Caki2 (cell line): ENCODE measurements at regions not wholly inside any gene's neighbourhood (a gene's known extent, or its start where the extent isn't known, plus 50 kb on each side); places are given as distances from the start of the nearest gene placed in this dataset.
"Not testable (repeated sequence)": the region's sequence is repeated elsewhere in the genome, so short reads cannot be mapped to it uniquely, and the experiment has no call there.

Source experiments
- DNase-seq: peaks from one replicate; pipeline ENCODE4 v3.0.0-alpha.2; 2015; ENCODE audit warnings: low read depth
- in situ Hi-C: cut with HindIII; loops from 2 replicates; pipeline ENCODE4 v1.10.0; 2016; ENCODE audit warnings: low sequenced_read_pairs, low pct_unique_long_range_greater_than_20kb, mixed read lengths

DNA sequence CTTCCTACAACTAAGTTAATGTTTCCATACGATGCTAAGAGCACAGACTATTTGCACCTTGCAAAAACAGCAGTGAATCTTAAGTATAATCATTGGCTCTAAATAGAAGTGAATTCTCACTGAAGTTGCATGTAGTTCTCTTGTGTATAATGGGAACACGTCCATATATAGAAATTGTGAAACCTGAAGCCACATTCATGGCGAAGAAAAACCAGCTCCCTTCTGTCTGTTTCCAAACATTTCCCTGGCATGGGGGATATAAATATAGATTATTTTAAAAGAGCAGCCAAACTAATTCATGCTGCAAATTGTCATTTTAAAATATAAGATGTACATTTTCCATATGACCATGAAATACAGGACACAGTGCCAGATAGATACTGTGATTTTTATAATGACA lies 71.1 kb downstream of the TRAM1L1 start:
- in situ Hi-C loops = no loop called here
- no peak for DNase-seq

DNA sequence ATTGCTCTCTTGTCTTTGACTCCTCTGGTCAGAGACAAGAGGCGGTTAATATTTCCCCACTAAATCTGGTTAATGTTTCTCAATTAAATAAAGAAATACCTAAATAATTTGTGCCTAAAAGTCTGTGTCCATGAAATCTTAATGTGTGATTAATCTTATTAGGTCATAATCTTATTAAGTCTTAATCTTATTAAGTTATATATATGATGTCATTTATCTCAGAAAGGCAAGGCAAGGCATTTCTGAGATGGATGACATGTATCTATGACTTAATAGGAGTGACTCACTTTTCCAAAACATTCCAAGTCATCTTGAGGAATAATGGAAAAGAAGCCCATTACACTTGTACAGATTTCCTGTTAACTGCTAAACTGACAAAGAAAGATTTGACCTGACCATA lies 74.7 kb downstream of the TRAM1L1 start:
- DNase-seq = no peak
- in situ Hi-C loops = no loop called here

DNA sequence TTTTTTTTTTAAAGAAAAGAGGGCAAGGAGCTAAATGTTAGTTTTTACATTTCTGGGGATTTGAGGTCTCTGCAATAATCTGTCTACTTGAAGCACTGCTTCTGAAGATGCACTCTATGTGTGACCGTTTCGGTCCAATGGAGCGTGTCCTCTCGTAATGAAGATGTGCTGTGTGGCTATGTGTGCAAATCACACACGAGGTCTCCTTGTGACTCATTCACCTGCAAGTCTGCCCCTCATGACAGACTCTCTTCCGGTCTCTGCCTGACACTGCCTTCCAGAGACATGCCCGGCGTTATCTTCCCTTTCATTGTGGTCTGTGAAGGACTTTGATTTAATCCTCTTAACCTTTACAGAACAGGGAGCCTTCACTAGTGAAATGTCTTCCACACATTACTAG lies 84.3 kb downstream of the TRAM1L1 start:
- DNase-seq = peak; percentile 73
- in situ Hi-C loops = no loop called here

DNA sequence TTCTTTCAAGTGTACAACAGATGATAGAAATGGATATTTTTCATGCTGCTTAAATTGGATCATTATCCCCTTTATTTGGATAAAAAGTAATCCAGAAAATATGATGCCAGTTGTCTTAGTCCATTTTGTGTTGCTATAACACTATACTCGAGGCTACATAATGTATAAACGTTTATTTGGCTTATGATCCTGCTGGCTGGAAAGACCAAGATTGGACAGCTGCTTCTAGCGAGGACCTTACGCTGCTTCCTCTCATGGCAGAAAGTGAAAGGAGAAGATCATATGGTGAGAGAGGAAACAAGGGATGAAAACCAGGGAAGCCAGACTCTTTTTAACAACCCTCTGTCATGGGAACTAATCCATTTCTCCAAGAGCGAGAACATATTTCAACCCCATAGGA lies 102.7 kb downstream of the TRAM1L1 start:
- no peak for DNase-seq
- in situ Hi-C loops = no loop called here

DNA sequence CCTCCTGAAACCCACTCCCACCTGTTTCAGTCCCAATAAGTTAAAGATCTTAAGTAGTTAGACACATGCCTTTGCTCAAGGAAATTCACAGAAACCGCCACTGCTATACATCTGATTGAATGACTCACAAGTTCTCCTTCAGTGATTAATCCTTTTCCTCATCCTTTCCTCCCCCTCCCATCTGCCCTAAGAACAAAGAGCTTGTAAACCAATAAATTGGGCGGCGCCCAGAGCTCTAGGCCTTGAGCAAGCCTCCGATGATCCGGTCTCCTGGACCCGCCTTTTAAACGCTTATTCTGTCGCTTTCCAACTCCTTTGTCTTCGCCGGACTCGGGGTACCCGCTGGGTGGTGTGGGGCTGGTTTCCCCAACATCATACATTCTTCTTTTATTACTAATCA lies 104.9 kb downstream of the TRAM1L1 start:
- in situ Hi-C loops = not testable (repeated sequence)
- DNase-seq = peak; percentile 8

DNA sequence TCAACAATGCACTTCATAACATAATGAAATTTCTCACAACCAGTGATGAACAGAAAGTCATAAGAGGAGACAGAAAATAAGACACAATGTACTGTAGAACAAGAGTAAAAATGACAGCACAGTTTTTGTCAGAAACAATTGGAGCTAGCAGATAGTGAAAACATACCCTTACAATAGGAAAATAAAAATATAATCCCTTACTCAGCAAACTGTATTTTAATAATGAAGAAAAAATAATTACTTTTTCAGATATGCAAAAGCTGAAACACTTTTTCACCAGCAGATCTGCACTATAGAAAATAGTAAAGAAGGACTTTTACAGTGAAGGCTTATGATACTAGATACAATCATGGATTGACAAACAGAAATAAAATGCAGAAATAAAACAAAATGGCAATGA lies 126.3 kb downstream of the TRAM1L1 start:
- DNase-seq = no peak
- in situ Hi-C loops = no loop called here

DNA sequence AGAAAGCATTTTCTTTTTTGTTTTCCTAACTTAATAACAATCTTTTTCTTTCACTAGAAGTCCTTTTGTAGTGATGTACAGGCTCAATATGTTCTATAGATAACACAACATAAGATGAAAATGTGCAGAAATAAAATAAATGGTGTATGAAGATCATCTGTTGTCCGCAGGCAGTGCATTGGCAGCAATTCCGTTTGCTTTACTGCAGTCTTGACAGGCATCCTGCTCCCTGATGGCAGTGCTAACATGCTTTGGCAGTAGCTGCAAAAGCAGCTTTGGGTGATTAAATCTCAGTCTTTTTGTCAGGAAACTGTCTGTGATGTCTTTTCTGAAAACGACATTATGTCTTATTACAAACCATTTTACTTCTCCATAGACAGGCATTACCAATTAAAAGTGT lies 131.4 kb downstream of the TRAM1L1 start:
- in situ Hi-C loops = no loop called here
- DNase-seq = no peak

DNA sequence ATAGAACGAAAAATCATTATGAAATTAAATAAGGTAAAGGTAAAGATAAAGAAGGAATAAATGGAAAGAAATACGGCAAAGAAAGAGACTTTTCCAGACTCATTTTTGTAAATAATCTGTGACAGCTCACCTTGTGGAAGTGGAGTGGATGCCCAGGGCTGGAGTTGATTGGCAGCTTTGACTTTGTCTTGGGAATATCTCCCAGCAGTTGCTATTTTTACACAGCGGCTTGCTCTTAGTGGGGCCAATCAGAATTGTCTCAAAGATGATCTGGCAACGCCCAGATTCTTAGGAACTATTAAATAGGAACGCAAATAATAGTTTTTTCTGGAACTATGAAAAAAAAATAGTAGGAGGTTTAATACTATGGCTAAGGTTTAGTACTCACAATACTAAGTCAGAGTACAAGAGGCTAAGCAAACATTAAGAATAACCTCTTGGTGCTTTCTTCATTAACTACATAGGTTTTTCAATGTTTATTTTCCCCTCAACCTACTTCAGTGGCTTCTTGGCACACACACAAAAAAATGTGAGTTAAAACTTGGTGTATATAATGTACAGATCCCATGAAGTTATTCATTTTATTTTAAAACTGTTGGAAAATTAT lies 132.7 kb downstream of the TRAM1L1 start:
- in situ Hi-C loops = no loop called here
- no peak for DNase-seq

DNA sequence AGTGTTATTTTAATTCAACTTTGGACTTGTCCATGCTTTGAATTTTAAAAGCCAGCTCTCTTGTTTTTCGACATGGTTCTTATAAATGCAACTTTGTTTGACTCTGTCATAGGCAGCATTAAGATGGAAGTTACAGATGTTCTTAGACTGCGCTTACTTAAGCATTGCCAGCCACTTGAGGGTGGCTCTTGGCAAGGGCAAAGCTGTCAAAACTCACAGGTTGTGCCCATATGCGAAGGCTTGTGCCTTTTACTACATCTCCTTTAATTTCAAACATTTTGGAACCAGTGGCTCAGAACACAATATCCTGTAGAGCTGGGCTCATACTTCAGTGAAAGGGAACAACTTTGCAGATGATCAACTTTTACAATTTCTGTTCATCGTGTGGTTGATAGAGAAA lies 135.5 kb downstream of the TRAM1L1 start:
- in situ Hi-C loops = no loop called here
- no peak for DNase-seq

DNA sequence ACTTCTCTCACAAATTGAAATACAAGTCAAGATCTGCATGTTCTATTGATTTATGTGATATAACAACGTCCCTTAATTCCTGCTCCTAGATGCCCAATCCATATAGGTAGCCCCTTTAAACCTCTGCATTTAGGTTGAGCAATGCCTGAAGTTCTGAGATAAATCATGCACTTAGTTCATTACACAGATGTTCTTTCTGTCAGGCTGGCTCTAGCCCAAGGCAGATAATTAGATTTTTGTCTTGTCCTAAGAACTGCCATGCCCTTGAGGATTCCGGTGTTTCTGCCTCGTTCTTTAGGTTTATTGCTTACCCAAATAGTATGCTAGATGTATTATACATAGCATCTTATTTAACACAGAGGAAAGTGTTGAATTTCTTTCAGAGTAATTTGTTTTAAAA lies 143.1 kb downstream of the TRAM1L1 start:
- DNase-seq = no peak
- in situ Hi-C loops = no loop called here

DNA sequence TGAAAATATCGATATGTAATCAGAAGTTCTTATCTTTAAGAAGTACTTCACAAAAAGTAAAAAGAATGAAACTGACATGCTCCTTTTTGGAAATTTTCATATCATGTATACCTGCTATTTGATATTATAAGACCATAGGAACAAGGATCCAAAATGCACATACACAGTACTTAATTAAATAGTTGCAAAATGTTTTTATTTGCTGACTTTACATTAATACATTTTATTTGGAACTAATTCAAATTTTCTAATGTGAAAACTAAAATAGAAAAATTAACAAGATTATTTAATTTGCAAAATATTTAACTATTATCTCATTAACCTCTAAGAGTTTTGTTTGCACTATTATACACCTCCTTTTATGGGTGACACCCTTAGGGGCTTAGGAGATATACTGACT lies 155.0 kb downstream of the TRAM1L1 start:
- in situ Hi-C loops = no loop called here
- DNase-seq = no peak

DNA sequence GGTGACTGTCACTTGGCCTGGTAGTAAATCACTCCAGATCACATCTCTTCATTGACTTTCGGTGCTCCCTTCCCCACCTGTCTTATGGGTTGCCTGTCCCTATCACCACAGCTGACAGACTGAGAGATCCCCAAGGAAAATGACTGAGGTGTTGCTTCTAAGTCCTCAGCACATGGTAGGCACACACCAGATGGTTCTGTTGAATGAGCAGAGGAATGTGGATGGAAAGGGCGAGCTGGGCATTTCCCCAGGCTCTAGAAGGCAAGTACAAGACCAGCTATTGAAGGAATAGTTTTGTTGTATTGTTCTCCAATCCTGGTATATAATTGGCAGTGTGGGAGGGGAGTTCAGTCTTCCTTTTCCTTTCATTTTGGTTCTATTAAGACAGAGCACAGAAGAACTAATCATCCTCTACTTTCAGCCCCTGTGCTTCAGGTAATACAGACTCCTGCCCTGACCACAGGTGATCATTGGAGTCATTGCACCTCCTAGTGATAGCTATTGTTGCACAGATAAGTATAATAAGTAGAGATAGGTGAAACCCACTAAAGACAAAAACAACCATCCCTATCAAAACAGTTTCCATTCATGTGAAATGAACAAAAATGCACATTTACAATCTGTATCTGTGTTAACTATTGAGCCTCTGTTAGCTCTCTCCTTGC lies 158.6 kb downstream of the TRAM1L1 start:
- in situ Hi-C loops = no loop called here
- no peak for DNase-seq

DNA sequence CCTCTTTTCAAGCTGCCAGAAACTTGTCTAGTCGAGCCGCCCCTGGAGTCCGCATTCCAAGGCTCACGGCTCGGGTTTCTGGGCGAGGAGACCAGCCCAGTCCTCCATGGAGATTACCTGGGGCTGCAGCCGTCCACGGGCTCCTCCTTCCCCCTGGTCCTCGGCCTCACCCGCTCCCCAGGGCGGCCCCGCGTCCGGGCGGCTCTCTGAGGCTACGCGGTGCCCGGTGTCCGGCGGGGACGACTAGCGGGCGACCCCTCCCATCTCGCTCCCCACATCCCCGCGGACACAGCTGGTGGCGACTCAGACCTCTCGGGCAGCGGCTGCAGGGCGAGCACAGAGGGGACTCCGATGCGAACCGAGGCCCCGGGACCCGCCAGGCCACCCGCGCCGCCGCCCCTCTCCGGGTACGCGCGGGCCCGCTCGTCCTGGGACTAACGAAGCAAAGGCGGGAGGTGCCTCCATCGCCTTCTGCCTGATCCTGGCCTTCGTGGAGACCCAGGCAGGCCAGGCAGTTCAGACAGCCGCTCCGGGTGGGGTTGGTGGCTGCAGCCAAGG lies 159.4 kb downstream of the TRAM1L1 start:
- no peak for DNase-seq
- in situ Hi-C loops = no loop called here

DNA sequence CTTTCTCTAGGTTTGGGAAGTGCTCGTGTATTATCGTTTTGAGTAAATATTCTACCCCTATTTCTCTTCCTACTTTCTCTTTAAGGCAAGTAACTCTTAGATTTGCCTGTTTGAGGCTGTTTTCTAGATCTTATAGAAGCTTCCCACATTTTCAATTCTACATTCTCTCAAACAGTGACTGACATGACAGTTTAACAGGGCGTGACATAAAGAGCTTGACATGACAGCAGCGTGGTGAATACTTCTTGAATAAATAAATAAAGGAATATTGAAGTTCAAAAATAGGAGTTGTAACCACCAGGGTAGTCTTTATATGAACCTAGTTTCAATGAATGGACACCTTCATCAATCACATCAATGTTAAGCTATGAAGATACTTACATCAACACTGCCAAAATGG lies 162.0 kb downstream of the TRAM1L1 start:
- in situ Hi-C loops = no loop called here
- DNase-seq = no peak

DNA sequence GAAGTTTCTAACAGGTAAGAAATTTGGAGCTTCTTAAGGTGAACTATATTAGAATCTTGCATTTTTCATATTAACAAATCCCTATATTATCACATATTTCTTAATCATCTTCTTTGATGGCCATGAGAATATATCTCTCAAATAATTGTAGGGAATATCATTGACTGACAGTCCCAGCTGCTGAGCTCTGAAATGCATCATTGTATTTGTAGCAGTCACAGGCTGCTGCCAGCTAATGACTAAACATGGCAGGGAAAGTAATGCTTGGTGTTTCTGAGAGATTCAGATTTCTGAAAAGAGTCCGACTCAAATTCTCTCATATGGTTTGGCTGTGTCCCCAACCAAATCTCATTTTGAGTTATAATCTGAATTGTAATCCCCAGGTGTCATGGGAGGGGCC lies 171.9 kb downstream of the TRAM1L1 start:
- in situ Hi-C loops = no loop called here
- DNase-seq = no peak

DNA sequence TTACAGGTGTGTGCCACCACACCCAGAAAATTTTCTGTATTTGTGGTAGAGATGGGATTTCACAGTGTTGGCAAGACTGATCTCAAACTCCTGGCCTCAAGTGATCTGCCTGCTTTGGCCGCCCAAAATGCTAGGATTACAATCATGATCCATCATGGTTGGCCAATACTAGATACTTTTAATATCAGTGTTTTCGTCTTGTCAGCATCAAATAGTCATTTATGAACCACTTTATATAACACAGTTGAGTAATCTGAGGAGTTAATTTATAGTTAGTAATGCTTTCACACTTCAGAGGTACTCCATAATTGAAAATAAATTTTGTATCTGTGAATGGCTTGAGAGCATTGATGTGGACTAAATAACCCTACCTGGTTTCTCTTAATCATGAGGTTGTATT lies 178.6 kb downstream of the TRAM1L1 start:
- DNase-seq = no peak
- in situ Hi-C loops = no loop called here

DNA sequence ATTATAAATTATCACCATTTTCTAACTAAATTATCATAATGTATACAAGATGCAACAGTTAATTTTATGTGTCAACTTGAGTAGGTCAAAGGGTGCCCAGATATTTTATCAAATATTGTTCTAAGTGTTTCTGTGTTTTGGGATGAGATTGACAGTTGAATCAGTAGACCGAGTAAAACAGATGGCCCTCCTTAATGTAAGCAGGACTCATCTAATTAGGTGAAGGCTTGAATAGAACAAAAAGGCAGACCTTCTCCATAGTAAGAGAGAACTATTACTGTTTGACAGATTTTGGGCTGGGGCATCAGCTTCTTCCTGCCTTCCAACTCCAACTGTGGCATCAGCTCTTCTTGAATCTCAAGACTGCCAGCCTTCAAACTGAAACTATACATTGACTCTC lies 185.8 kb downstream of the TRAM1L1 start:
- in situ Hi-C loops = no loop called here
- no peak for DNase-seq

DNA sequence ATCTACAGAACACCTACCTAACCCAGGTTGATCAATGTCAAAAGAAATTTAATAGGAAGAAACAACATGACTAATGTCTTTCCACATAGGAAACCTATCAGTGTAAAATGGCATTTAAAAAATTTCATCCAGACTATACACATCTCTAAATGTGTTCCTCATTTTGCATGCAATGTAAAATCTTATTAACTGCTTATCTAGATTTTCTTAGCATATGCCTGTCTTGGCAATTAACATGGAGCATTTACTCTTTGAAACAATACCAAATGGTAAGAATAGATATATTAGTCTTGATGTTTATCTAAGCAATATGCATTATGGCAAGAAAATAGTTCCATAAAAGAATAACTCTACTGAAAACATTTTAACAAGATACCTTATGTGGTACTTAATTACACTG lies 199.8 kb downstream of the TRAM1L1 start:
- no peak for DNase-seq
- in situ Hi-C loops = no loop called here

DNA sequence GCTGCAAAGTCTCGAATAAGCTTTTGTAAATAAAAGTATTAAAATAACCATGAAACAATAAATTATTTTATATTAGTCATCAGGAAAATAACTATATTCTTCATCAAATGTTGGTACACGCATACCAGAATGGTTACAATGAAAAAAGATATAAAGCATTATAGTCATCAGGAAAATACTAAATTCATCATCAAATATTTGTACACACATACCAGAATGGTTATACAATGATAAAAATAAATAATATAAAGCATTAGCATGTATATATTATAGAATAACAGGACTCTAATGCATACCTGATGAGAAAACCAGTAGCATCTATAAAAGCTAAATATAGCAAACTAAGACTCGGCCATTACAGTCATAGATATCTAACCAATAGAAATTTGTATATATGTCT lies 202.9 kb downstream of the TRAM1L1 start:
- in situ Hi-C loops = no loop called here
- no peak for DNase-seq

DNA sequence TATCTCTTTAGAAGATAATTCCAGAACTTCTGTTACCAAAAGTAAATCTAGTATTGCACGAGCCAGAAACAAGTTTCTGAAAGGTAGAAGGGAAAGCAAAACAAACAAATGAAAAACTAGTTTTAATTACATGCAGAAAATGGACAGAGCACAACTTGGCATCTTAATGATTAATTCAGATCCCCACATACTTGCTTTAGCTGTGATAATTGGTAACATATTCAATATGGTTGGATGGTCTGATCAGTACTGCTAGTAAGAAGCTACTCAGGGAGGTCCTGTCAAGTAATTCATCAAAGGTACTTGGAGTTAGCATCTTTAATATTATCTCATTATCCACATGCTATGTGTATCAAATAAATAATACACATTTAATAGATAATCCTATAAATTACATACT lies 204.3 kb downstream of the TRAM1L1 start:
- DNase-seq = no peak
- in situ Hi-C loops = no loop called here
